HCT116 (cell line): ENCODE measurements at regions not wholly inside any gene's neighbourhood (a gene's known extent, or its start where the extent isn't known, plus 50 kb on each side); places are given as distances from the start of the nearest gene placed in this dataset.

Experiments used
- CEBPB ChIP-seq: IDR thresholded peaks from 2 replicates; pipeline ENCODE4 v1.6.1; 2012; ENCODE audit warnings: low read depth
- CTCF ChIP-seq, 3 experiments: fragments of 200-600 bp in 1 of 3; sonication (generic) in 1 of 3; IDR thresholded peaks in 2 of 3; conservative IDR thresholded peaks in 1 of 3; 2 replicates each; pipeline ENCODE4 v1.5.1; 2012 to 2017; ENCODE audit warnings: low read depth in 2 of 3, low read length in 2 of 3, antibody characterized with exemption in 1 of 3, borderline replicate concordance in 1 of 3, control low read depth in 1 of 3, mild to moderate bottlenecking in 1 of 3, mixed read lengths in 1 of 3, mixed run types in 1 of 3, moderate library complexity in 1 of 3; ENCODE audit not compliant: insufficient read depth in 1 of 3
- ELF1 ChIP-seq: IDR thresholded peaks from 2 replicates; pipeline ENCODE4 v1.6.1; 2012; ENCODE audit warnings: low read depth, borderline replicate concordance
- EZH2 ChIP-seq: fragments of 200-600 bp; sonication (generic); IDR thresholded peaks from 2 replicates; pipeline ENCODE4 v1.6.1; 2017; ENCODE audit warnings: antibody characterized with exemption, mixed run types
- POLR2A ChIP-seq: IDR thresholded peaks from 2 replicates; pipeline ENCODE4 v1.7.0; 2011; ENCODE audit warnings: borderline replicate concordance; ENCODE audit not compliant: insufficient read depth, insufficient read length; ENCODE audit errors: extremely low read depth
- ZFX ChIP-seq: fragments of 450-650 bp; IDR thresholded peaks from 2 replicates; pipeline ENCODE4 v1.6.1; 2017
- ZNF274 ChIP-seq: fragments of 200-500 bp; sonication (Bioruptor generic); IDR thresholded peaks from 2 replicates; pipeline ENCODE4 v1.6.1; 2014; ENCODE audit warnings: mild to moderate bottlenecking, low read depth, low read length, inconsistent platforms

- no peak for TF ChIP-seq CTCF (IDR thresholded peaks at IDR 0.05 in 2 of 3, conservative IDR thresholded peaks at IDR 0.05 in 1 of 3; ENCODE audit: borderline replicate concordance in 1 of 3, insufficient read depth in 1 of 3, low read depth in 2 of 3, low read length in 2 of 3)
- no peak for TF ChIP-seq EZH2
- no peak for TF ChIP-seq CEBPB
- no peak for TF ChIP-seq ZFX
- no peak for TF ChIP-seq POLR2A
- no peak for TF ChIP-seq ZNF274
- TF ChIP-seq ELF1, result no peak
These were observed 111.4 kb upstream of the TAC1 start for GRCh38 chr7:97620495-97620894.
